MV-4-11 (cell line): ENCODE measurements at regions not wholly inside any gene's neighbourhood (a gene's known extent, or its start where the extent isn't known, plus 50 kb on each side); places are given as distances from the start of the nearest gene placed in this dataset.
A peak's percentile ranks its signal among the peaks of the same experiment; 100 is the strongest.

ENCODE experiments used
- DNase-seq: peaks from one replicate; lab custom pipeline; 2025; lab: John Stamatoyannopoulos, UW

DNA sequence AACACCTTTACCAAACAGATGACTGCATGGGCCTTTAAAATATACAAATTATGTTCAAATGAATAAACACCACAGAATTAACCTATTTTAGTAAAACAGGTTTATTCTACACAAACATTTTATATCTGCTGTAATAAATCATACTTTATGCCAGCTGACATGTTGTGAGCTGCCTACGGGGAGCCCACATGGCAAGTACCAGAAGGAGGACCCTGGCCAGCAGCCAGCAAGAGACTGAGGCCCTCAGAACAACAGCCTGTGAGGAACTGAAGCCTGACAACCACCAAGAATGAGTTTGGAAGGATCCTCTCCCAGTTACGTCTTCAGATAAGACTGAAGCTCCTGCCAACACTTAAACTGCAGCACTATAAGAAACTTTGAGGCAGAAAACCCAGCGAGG, 377.0 kb downstream of the PDGFC start:
- peak; percentile 42 for DNase-seq

GRCh38 chr4:156593464-156593863, 378.1 kb downstream of the PDGFC start:
- no peak for DNase-seq

DNA sequence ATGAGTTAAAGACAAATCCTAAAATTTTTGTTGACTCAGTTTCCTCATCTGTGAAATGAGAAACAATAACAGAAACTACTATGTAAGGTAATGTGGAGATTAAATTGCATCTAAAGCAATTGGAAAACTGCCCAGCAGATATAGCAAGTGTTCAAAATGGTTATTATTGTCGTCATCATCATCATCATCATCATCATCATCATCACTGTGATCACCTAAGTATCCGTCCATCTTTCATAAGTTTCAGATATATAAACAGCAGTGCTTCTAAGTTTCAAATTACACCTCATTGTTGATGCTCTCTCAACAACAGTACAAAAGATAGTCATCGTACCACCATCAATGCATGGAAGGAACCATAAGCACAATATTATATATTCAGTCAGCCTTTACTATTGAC, 379.9 kb downstream of the PDGFC start:
- no peak for DNase-seq

GRCh38 chr4:156584100-156584499, 387.5 kb downstream of the PDGFC start:
- DNase-seq, result no peak

DNA sequence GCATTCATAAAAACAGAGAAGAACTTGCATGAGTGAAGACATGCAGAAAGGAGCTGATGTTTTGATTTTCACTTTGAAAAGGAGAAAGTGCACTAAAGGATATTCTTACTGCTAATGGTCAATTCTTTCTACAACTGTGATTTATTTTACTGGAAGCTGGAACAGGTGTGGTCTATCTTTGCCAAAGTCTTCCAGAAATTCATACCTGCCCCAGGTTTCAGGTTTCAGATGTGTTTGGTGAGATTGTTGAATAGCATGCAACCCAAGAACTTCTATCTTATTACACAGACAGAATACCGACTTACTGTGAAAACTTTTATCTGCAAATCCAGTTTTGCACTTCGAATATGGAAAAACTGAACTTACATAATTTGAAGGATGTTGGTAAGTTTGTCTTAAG, 388.3 kb downstream of the PDGFC start:
- no peak for DNase-seq

DNA sequence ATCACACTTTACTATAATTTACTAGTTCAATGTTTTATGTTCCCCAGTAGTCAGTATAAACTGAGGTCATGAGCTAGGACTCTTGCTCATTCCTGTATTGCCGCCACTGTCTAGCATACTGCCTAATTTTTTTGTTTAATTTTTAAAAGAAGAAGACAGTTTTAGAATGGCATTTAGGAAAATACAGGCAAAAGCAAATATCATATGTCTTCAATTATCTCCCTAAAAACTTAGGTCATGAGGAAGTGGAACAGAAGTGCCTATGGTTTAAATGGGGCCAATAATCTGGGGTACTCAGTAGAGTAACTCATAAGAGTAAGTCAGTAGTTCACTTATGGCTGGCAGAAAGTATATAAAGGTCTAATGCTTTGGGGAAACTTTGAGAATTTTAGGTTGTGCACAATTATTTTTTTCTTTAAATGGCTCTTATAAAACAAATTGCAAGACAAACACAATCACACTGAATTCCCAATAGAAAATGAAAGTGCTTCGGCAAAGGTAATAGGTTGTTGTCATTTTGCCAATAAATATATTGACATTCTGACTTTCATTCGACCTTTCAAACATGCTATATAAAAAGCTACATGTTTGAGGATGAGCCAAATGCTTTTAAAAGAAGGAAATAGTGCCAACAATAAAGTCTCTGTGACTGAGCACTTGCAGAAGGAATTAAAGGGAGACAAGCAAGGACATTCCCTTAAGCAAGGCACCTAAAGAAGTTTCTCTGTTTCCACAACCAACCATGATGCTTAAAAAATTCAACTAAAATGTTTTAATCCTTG, 390.1 kb downstream of the PDGFC start:
- no peak for DNase-seq

GRCh38 chr4:156578713-156579112, 392.9 kb downstream of the PDGFC start:
- no peak for DNase-seq

- DNase-seq, result no peak
These were observed 393.6 kb downstream of the PDGFC start for GRCh38 chr4:156578005-156578404.

DNA sequence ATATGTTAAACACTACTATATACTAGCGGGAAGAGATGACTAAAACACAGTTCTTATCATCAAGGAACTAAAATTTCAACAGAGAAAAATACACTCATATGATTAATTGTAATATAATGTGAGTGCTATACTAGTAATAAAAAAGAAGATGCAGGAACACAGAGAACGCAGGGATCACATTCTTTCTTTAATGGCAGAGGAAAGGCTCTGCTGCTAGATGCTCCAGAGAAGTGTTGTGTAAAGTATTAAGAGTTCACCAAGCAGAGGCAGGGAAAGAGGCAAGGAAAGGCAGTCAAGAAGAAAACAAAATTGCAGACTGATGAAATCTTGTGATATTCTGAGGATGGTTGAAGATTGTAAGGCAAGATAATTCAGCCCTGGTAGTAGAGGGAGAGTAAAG, 394.7 kb downstream of the PDGFC start:
- no peak for DNase-seq

- DNase-seq, result peak; percentile 99
These were observed 396.0 kb downstream of the PDGFC start for GRCh38 chr4:156575430-156576073.

DNA sequence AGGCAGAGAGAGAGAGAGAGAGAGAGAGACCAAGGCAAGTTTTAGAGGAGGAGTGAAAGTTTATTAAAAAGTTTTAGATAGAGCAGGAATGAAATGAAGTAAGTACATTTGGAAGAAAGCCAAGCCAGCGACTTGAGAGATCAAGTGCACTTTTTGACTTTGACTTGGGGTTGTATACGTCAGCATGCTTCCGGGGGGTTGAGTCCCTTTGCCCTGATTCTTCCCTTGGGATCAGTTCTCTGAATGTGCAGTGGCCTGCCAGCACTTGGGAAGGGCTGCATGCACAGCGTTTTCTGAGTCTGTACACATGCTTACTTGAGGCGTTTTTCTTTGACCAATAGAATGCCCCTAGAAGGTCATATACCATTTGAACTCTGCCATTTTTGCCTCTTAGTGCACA, 400.5 kb downstream of the PDGFC start:
- no peak for DNase-seq

GRCh38 chr4:156569535-156569934, 402.1 kb downstream of the PDGFC start:
- DNase-seq, result no peak

DNA sequence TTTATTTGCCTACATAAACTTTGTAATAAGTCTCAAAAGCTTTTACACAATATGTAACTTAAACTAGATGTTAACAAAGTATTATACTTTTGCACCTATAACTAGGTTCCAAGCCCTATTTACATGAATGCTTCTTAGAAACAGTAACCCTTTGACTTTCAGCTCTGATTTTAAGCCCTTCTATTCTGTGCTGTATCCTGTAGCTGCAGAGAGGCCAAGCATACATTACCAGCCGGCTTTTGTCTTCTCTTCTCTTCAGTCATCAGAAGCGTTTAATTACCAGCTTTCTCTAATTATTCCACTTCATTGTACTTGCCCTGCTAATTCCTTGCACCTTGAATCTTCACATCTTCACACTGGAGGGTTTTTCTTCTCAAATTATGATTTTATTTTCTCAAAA, 403.1 kb downstream of the PDGFC start:
- DNase-seq, result no peak

- DNase-seq, result no peak
These were observed 403.6 kb downstream of the PDGFC start for GRCh38 chr4:156568041-156568440.

DNA sequence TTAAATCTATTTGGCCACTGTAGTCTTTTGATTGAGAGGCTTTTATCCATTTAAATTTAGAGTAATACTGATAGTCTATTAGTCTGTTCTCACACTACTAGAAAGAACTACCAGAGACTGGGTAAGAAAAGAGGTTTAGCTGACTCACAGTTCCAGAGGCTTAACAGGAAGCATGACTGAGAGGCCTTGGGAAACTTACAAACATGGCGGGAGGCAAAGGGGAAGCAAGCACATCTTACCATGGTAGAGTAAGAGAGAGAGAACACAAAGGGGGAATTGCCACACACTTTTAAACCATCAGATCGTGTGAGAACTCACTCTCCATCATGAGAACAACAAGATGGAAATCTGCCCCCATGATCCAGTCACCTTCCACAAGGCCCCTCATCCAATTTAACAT, 410.9 kb downstream of the PDGFC start:
- DNase-seq, result peak; percentile 85

DNA sequence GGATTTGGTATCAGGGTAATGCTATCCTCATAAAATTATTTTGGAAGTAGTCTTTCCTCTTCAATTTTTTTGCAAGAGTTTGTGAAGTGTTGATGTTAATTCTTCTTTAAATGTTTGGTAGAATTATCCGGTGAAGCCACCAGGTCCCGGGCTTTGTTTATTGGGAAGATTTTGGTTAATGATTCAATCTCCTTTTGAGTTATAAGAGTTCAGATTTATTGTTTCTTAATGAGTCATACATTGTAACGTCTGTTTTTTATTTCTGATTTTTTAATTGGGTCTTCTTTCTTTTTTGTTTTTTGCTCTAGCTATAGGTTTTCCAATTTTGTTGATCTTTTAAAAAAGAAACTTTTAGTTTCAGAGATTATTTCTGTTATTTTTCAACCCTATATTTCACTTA, 412.3 kb downstream of the PDGFC start:
- DNase-seq, result no peak

- no peak for DNase-seq
These were observed 413.1 kb downstream of the PDGFC start for GRCh38 chr4:156558373-156559025.

DNA sequence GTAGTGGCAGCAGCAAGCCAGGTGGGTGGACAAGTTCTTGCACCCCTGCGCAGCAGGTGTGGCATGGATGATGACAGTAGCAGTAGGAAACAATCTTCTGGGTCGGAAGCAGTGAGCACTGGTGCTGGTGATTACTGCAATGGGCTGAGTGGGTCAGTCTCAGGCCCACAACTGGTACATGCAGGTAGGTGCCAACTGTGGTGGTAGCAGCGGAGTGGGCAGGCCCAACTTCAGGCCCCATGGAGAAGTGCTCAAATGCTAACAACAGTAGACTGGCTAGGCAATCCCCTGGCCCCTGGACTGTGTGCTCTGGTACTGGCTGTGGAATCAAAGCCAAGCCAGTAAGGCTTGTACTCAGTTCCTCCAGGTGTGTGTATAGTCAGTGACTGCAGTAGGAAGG, 413.7 kb downstream of the PDGFC start:
- DNase-seq, result no peak

DNA sequence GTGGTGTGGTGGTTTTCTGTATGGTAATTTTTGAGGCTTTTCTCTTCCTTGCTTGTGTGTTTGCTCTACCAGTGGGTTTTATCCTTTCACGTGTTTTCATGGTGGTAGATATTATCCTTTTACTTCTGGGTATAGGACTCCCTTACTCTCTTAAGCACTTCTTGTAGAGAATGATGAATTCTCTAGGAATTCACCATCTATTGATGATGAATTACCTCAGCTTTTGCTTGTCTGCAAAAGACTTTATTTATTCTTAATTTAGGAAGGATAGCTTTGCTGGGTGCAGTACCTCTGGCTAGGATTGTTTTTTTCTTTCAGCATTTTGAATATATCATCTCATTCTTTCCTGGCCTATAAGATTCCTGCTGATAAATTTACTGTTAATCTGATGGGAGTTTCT, 415.3 kb downstream of the PDGFC start:
- no peak for DNase-seq

- DNase-seq, result peak; percentile 55
These were observed 417.9 kb downstream of the PDGFC start for GRCh38 chr4:156553659-156554058.

DNA sequence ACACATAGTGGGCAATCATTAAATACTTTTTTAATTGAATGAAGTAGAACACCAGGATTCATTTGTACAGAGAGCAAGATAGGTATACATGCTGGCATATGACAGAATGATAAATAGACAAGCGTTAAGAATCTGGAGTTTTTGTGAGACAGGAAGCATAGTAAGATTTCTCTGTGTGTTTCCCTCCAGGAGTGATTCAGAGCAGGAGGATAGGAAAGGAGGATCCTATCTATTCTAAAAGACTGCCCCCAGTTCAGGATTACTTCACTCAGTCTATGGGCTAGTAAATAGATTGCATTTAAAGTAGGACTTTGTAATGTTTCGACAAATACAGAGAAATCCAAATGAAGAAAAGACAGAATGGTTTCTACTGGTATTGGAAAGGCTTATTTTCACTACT, 423.7 kb downstream of the PDGFC start:
- no peak for DNase-seq

- peak; percentile 74 for DNase-seq
These were observed 424.2 kb downstream of the PDGFC start for GRCh38 chr4:156547439-156547838.
